HG03280 (cell line): ENCODE measurements at regions not wholly inside any gene's neighbourhood (a gene's known extent, or its start where the extent isn't known, plus 50 kb on each side); places are given as distances from the start of the nearest gene placed in this dataset.
"Not testable (repeated sequence)": the region's sequence is repeated elsewhere in the genome, so short reads cannot be mapped to it uniquely, and the experiment has no call there.

ENCODE experiments used
- ATAC-seq: cut with Tn5 transposase; IDR thresholded peaks from one replicate; pipeline ENCODE4 v1.9.1; 2021; ENCODE audit warnings: mild to moderate bottlenecking, moderate library complexity; ENCODE audit not compliant: unreplicated experiment

DNA sequence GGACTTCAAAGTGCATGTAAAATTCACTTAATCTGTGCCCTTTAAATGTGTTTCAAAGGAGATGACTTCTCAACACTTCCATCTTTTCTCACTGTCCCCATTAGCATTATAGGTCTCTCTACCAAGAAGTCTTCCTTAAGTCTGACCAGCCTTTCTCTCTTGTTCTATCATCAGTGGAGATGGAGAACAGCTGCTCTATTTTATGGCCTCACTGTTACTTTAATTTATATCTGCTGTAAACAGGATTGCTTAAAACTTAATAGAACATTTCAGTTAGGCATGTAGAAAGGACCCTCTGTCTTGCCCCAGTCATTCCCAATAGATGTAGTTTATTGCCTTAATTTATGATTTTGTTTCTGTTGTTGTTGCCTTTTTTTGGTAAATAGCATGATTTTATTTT, 86.0 kb upstream of the CDC42EP3 start:
- ATAC-seq: not testable (repeated sequence)

DNA sequence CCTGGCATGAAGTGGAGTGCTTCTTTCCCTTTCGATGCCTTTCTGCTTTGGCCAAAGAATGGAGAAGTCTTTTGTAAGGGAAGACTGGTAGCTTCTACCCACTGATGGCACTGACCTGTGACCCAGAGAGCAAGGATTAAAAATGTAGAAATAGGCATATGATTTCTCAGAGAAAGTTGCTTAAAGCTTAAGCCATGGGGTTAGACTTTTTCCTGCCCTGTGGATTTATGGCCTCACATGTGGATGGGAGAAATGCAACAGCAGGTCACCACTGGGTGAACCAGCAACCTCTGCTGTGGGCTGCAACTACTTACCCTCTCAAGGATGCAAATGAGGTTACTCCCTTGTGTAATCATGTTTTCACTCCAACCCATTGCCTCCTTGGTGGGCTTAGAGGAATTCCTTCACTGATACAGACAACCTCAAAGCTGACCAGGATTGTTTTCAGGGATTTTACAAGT, 86.7 kb upstream of the CDC42EP3 start:
- not testable (repeated sequence) for ATAC-seq

DNA sequence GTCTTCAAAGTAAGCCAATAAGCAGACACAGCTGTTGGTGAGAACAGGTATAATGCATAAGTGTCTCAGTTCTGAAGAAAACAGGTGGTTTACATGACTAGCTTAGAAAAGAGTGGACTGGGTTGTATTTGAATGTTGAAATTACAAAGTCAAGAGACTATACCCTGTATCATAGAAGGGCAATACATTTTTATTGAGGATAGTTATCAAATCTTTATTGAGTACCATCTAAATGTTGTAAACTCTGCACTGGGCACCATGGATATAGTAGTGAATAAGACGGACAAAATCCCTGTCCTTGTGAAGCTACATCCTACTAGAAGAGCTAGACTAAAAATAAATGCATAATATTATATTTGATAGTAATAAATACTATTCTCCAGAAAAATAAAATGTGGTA, 88.5 kb upstream of the CDC42EP3 start:
- not testable (repeated sequence) for ATAC-seq

- no peak for ATAC-seq
Observed at GRCh38 chr2:37760471-37760870, 89.0 kb upstream of the CDC42EP3 start.

- not testable (repeated sequence) for ATAC-seq
Observed at GRCh38 chr2:37762281-37762680, 90.8 kb upstream of the CDC42EP3 start.

- ATAC-seq: no peak
Observed at GRCh38 chr2:37764739-37765138, 93.3 kb upstream of the CDC42EP3 start.

GRCh38 chr2:37766106-37766505, 94.7 kb upstream of the CDC42EP3 start:
- no peak for ATAC-seq

DNA sequence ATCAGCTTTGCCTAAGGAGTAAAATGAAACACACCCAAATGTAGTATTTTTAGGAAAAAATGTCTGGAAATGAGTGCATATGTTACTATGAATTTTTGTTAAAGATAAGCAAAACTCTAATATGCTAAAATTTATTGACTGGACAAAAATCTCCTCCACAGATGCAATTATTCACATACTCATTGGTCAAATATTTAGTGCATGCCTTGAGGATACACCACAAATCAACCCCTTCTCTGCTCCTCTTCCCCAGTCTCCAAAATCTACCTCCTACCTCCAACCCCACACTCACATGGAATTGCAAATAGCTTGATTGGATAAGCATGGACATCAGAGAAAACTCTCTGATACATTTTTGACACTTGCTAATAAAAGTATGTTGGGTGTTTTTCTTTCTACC, 95.6 kb upstream of the CDC42EP3 start:
- ATAC-seq: no peak

GRCh38 chr2:37767959-37768925, 96.8 kb upstream of the CDC42EP3 start:
- no peak for ATAC-seq

- no peak for ATAC-seq
Observed at GRCh38 chr2:37769551-37769950, 98.1 kb upstream of the CDC42EP3 start.

GRCh38 chr2:37770797-37771196, 99.4 kb upstream of the CDC42EP3 start:
- no peak for ATAC-seq

- no peak for ATAC-seq
Observed at GRCh38 chr2:37771600-37772088, 100.2 kb upstream of the CDC42EP3 start.

- no peak for ATAC-seq
Observed at GRCh38 chr2:37773371-37774130, 102.1 kb upstream of the CDC42EP3 start.

DNA sequence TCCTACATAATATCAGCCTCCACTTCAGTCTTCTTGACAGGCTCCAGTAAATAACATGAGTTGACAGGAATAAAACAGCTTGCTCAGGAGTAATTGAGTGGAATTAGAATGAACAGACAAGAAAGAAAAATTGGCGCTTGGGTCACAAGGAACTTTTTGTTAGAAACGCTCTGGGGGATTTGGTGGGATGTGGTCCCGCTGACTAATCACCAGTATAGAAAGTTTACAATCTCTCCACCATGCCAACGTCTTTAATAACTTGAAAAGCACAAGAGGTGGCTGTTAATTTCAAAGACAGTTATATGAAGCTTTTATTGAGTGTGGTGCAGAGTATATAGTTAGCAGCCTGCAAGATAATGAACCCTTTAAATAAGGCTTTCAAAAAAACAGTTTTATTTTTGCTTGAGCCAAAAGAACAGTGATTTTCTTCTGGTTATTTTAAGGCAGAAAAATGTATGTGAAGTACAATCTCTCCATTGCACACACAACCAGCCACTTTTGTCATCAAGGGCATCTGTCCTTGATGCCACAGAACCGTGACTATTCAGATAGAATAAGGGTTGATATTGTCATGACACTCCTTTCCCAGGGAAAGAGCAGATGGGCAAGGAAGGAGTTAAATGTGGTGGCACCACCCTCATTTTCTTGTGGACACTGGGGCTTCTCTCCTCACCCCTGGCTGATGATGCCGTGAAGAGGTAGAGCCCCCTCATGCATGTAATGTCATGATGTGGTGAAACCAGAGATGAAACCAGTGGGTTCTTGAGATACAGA, 102.9 kb upstream of the CDC42EP3 start:
- not testable (repeated sequence) for ATAC-seq

GRCh38 chr2:37774976-37775907, 103.8 kb upstream of the CDC42EP3 start:
- no peak for ATAC-seq

DNA sequence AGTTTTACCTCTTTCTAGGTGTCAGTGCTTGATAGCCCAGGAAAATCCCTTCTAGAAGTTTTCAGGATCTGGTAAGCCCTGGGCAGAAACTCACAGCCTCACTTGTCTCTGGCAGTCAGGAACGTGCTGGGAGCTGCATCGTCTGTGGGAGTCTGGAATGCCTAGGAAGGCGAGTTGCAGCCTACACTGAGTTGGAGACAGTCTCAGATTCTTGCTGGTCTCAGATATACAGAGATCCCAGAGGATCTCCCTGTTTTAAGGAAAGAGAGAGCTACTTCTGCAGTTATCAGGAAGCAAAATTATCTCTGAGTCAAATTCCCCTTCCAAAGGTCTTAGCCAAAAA, 104.4 kb upstream of the CDC42EP3 start:
- no peak for ATAC-seq

- ATAC-seq: no peak
Observed at GRCh38 chr2:37776487-37776886, 105.0 kb upstream of the CDC42EP3 start.

DNA sequence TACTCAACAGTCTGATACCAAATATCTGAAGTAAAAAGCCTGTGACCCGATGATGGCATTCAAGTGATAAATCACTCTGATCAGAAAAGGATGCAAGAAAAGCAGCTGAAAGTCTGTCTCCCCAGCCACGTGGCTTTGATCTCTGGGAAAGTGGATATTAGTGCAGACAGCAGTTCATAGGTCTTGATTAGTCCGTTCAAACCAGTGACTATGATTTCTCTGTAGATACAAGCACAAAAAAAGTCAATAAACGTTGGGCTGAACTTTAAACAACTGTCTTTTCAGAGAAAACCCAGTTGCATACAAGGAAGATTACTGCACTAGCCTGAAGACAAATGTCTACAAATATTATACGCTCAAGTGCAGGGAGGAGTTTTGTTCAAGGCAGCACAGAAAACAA, 107.7 kb upstream of the CDC42EP3 start:
- no peak for ATAC-seq

GRCh38 chr2:37779611-37780386, 108.4 kb upstream of the CDC42EP3 start:
- ATAC-seq: no peak
